SK-N-SH treated with all-trans-retinoic acid at 6 μM for 48 hours (cell line): ENCODE measurements at regions not wholly inside any gene's neighbourhood (a gene's known extent, or its start where the extent isn't known, plus 50 kb on each side); places are given as distances from the start of the nearest gene placed in this dataset.

Source experiments
- GLIS3 ChIP-seq: fragments of 250-450 bp; sonication (Bioruptor Pico); IDR thresholded peaks from 2 replicates; pipeline ENCODE4 v1.5.0; 2020; ENCODE audit warnings: mild to moderate bottlenecking, moderate library complexity
- TOX ChIP-seq: fragments of 250-450 bp; sonication (Bioruptor Pico); IDR thresholded peaks from 2 replicates; pipeline ENCODE4 v1.8.0; 2021; ENCODE audit warnings: mild to moderate bottlenecking, moderate library complexity, borderline replicate concordance
- ZFP30 ChIP-seq: fragments of 450-650 bp; formaldehyde crosslinking; IDR thresholded peaks from 2 replicates; pipeline ENCODE4 v1.5.0; 2022; ENCODE audit warnings: mild to moderate bottlenecking, moderate library complexity
- ZNF565 ChIP-seq: fragments of 450-650 bp; formaldehyde crosslinking; conservative IDR thresholded peaks from 2 replicates; pipeline ENCODE4 v1.5.0; 2020; ENCODE audit warnings: low read depth, mild to moderate bottlenecking, moderate library complexity
- TF ChIP-seq, protein P1 (sequence below): fragments of 250-450 bp; sonication (Bioruptor Pico); IDR thresholded peaks from 2 replicates; pipeline ENCODE4 v1.8.0; 2020; ENCODE audit warnings: mild to moderate bottlenecking, moderate library complexity, borderline replicate concordance

DNA sequence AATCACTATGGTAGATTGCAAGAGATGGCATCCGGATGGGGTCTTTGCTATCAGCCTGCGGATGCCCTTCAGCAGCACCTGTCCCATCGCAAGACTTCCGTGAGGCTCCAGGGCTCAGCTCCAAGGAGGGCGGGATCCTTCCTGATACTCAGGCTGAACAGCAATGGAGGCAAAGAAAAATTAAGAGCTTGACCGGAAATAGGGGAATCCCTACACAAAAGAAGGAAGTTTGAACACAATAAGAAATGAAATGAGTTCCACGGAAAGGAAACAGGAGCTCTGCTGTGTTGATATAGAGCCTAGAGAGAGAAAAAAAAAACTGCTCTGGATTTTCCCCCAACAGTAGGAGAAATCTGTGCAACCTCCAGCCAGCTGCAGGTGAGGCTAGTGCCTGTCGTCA lies 91.9 kb downstream of the ARL4C start:
- TF ChIP-seq TOX (no peak), ZNF565 (no peak), GLIS3 (CRISPR knock-in tag) (no peak), ZFP30 (CRISPR knock-in tag) (no peak)
- TF ChIP-seq, protein P1, sequence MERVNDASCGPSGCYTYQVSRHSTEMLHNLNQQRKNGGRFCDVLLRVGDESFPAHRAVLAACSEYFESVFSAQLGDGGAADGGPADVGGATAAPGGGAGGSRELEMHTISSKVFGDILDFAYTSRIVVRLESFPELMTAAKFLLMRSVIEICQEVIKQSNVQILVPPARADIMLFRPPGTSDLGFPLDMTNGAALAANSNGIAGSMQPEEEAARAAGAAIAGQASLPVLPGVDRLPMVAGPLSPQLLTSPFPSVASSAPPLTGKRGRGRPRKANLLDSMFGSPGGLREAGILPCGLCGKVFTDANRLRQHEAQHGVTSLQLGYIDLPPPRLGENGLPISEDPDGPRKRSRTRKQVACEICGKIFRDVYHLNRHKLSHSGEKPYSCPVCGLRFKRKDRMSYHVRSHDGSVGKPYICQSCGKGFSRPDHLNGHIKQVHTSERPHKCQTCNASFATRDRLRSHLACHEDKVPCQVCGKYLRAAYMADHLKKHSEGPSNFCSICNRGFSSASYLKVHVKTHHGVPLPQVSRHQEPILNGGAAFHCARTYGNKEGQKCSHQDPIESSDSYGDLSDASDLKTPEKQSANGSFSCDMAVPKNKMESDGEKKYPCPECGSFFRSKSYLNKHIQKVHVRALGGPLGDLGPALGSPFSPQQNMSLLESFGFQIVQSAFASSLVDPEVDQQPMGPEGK (CRISPR knock-in tag) = no peak
